ENCODE measurements at regions not wholly inside any gene's neighbourhood (a gene's known extent, or its start where the extent isn't known, plus 50 kb on each side); places are given as distances from the start of the nearest gene placed in this dataset.

- no peak overlapping the region for H3K4me3 Mint-ChIP-seq
- peaks cover 47% of the 10 kb centered on the region for H3K4me1 Mint-ChIP-seq
- peaks cover 10% of the 10 kb centered on the region for H3K27me3 Mint-ChIP-seq (ENCODE audit: low read depth, poor library complexity)
- no peak overlapping the region for H3K27ac Mint-ChIP-seq
- DNase-seq: no peak
- H3K9me3 Mint-ChIP-seq: no peaks in the 10 kb centered on the region
- H3K36me3 Mint-ChIP-seq (ENCODE audit: low read depth): no peaks in the 10 kb centered on the region
- TF ChIP-seq CTCF (IDR thresholded peaks at IDR 0.05): no peak
Observed at GRCh38 chr2:64362562-64363026, 91.4 kb upstream of the LGALSL start.

- Mint-ChIP-seq H3K36me3 (ENCODE audit: low read depth) (no peaks in the 10 kb centered on the region), H3K4me1 (peaks cover 50% of the 10 kb centered on the region), H3K4me3 (no peak overlapping the region), H3K27me3 (ENCODE audit: low read depth, poor library complexity) (peaks cover 7% of the 10 kb centered on the region), H3K27ac (no peak overlapping the region), H3K9me3 (no peaks in the 10 kb centered on the region)
- DNase-seq: no peak
- TF ChIP-seq CTCF (IDR thresholded peaks at IDR 0.05): no peak
Observed at GRCh38 chr2:64363140-64363539, 90.8 kb upstream of the LGALSL start.

GRCh38 chr2:64363848-64364247, 90.1 kb upstream of the LGALSL start:
- no peak for DNase-seq
- no peak for TF ChIP-seq CTCF (IDR thresholded peaks at IDR 0.05)
- H3K4me1 Mint-ChIP-seq: peaks cover 52% of the 10 kb centered on the region
- peaks cover 7% of the 10 kb centered on the region for H3K27me3 Mint-ChIP-seq (ENCODE audit: low read depth, poor library complexity)
- no peaks in the 10 kb centered on the region for H3K36me3 Mint-ChIP-seq (ENCODE audit: low read depth)
- no peaks in the 10 kb centered on the region for H3K9me3 Mint-ChIP-seq
- H3K4me3 Mint-ChIP-seq: no peak overlapping the region
- H3K27ac Mint-ChIP-seq: no peak overlapping the region

- peaks cover 22% of the 10 kb centered on the region for H3K4me1 Mint-ChIP-seq
- H3K36me3 Mint-ChIP-seq (ENCODE audit: low read depth): no peaks in the 10 kb centered on the region
- TF ChIP-seq CTCF (IDR thresholded peaks at IDR 0.05): no peak
- H3K4me3 Mint-ChIP-seq: no peak overlapping the region
- H3K9me3 Mint-ChIP-seq: no peaks in the 10 kb centered on the region
- no peak overlapping the region for H3K27ac Mint-ChIP-seq
- H3K27me3 Mint-ChIP-seq (ENCODE audit: low read depth, poor library complexity): peaks cover 4% of the 10 kb centered on the region
- no peak for DNase-seq
Observed at GRCh38 chr2:64367444-64368232, 86.3 kb upstream of the LGALSL start.

GRCh38 chr2:64369706-64370105, 84.3 kb upstream of the LGALSL start:
- Mint-ChIP-seq H3K36me3 (ENCODE audit: low read depth) (no peaks in the 10 kb centered on the region), H3K9me3 (peaks cover 3% of the 10 kb centered on the region), H3K27me3 (ENCODE audit: low read depth, poor library complexity) (peaks cover 8% of the 10 kb centered on the region), H3K4me1 (peaks cover 18% of the 10 kb centered on the region), H3K27ac (no peak overlapping the region), H3K4me3 (no peak overlapping the region)
- no peak for DNase-seq
- TF ChIP-seq CTCF (IDR thresholded peaks at IDR 0.05): no peak

GRCh38 chr2:64371727-64372126, 82.2 kb upstream of the LGALSL start:
- Mint-ChIP-seq H3K4me1 (peaks cover 16% of the 10 kb centered on the region), H3K36me3 (ENCODE audit: low read depth) (no peaks in the 10 kb centered on the region), H3K27ac (no peak overlapping the region)

More at GRCh38 chr2:64371727-64372126, 82.2 kb upstream of the LGALSL start:
- Mint-ChIP-seq H3K9me3 (peaks cover 3% of the 10 kb centered on the region), H3K4me3 (no peak overlapping the region), H3K27me3 (ENCODE audit: low read depth, poor library complexity) (peaks cover 8% of the 10 kb centered on the region)
- TF ChIP-seq CTCF (IDR thresholded peaks at IDR 0.05): no peak
- no peak for DNase-seq
